SJCRH30 (cell line): ENCODE measurements at regions not wholly inside any gene's neighbourhood (a gene's known extent, or its start where the extent isn't known, plus 50 kb on each side); places are given as distances from the start of the nearest gene placed in this dataset.

Source experiments
- DNase-seq, 2 experiments: peaks; one replicate each; pipeline ENCODE4 v3.0.0-alpha.2; 2015 to 2020
- H3K27ac ChIP-seq: fragments of 250-450 bp; sonication (Bioruptor Pico); 2 replicates; pipeline ENCODE4 v1.5.1; 2020; ENCODE audit warnings: mild to moderate bottlenecking, moderate library complexity
- H3K27me3 ChIP-seq: fragments of 250-450 bp; sonication (Bioruptor Pico); 2 replicates; pipeline ENCODE4 v1.5.1; 2020; ENCODE audit warnings: mild to moderate bottlenecking, moderate library complexity
- H3K36me3 ChIP-seq: fragments of 250-450 bp; sonication (Bioruptor Pico); 2 replicates; pipeline ENCODE4 v1.5.1; 2020; ENCODE audit warnings: mild to moderate bottlenecking, moderate library complexity
- H3K4me1 ChIP-seq: fragments of 250-450 bp; sonication (Bioruptor Pico); 2 replicates; pipeline ENCODE4 v1.5.1; 2020; ENCODE audit warnings: mild to moderate bottlenecking, moderate library complexity
- H3K4me3 ChIP-seq: fragments of 250-450 bp; sonication (Bioruptor Pico); 2 replicates; pipeline ENCODE4 v1.5.1; 2020; ENCODE audit warnings: mild to moderate bottlenecking, moderate library complexity
- H3K9me3 ChIP-seq: fragments of 250-450 bp; sonication (Bioruptor Pico); replicated peaks from 2 replicates; pipeline ENCODE4 v1.5.1; 2020; ENCODE audit warnings: mild to moderate bottlenecking, moderate library complexity

DNA sequence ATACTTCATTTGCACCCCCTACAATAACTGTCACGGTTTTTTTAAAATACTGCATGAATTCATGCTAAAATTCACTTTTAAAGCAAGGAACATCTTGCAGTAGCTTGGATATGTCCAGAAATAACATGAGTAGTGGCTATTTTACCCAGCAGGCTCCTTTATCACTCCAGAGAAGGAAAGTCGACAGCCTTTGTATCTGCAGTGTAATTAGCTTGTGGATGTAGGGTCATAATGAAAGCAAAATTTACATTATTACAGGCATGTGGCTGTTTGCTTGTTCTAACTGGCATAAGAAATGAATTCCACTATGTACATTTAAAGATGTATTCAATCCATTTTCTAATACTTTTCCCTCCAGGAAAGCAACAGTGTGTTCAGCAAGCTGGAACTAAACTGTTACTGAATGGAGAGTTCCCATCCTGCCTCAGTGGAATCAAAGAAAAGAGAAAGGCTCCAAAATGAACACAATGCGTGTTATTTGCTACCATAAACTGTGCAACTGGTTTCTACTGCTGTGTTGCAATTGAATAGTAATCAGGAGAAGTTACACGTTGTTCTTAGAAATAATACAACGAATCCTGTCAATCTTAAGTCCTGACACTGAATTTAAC, 321.2 kb upstream of the VRK2 start:
- no peak overlapping the region for H3K27ac ChIP-seq
- H3K9me3 ChIP-seq, result no peaks in the 10 kb centered on the region
- H3K27me3 ChIP-seq, result no peaks in the 10 kb centered on the region; the same call in none of the 2 replicates
- no peaks in the 10 kb centered on the region for H3K4me1 ChIP-seq
- H3K36me3 ChIP-seq, result no peaks in the 10 kb centered on the region
- H3K4me3 ChIP-seq, result no peak overlapping the region
- DNase-seq, result no peak

DNA sequence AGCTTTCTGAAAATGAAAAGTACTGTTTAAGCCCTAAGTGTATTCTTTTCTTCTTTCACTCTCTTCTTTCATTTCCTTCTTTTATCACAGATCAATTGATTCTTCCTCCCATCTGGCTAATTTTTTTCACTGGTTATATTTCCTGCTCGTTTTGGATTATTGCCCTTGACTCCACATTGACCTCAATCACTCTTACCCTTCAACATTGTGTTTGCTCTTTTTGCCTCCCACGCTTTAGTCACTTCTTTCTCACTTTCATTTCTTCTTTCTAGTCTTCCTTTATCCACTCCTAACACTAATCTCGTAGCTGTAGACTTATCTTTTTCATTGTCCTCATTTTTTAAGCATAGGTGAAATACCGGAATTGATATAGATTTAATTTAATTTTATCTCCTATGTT, 320.3 kb upstream of the VRK2 start:
- Histone ChIP-seq H3K4me1 (no peaks in the 10 kb centered on the region), H3K36me3 (no peaks in the 10 kb centered on the region), H3K9me3 (no peaks in the 10 kb centered on the region), H3K27ac (no peak overlapping the region), H3K4me3 (no peak overlapping the region), H3K27me3 (no peaks in the 10 kb centered on the region; the same call in none of the 2 replicates)
- DNase-seq, result no peak

DNA sequence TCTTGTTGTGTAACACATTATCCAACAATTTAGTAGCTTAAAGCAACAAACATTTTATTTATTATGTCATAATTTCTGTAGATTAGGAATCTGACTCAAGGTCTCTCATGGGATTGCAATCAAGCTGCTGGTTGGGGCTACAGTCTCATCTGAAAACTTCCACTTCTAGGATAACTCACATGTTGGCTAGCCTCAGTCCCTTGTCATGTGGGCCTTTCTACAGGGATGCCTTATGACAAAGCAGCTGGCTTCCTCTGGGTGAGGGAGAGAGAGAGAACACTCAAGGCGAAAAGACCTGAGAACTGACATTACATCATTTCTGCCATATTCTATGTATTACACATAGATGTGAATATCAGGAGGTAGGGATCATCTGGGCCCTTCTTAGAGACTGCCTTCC, 317.9 kb upstream of the VRK2 start:
- Histone ChIP-seq H3K27me3 (no peaks in the 10 kb centered on the region; the same call in none of the 2 replicates), H3K4me1 (no peaks in the 10 kb centered on the region), H3K36me3 (no peaks in the 10 kb centered on the region), H3K9me3 (no peaks in the 10 kb centered on the region), H3K27ac (no peak overlapping the region), H3K4me3 (no peak overlapping the region)
- no peak for DNase-seq

DNA sequence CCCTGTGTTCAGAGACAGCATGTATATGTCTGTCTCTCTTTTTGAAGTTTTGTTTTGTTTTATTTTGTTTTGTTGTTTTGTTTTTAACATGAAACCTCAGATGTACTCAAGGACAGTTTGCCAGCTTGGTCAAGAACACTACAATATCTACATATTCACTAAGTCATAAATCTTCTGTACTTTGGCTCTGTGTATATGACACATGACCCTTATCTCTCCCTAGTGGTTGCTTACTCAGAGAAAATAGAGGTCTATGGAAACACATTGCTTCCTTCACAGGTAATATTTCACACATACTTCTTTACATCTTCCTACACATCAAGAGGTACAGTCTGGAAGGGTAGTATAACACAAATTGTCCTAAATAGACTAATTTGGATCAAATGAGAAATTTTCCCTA, 312.6 kb upstream of the VRK2 start:
- Histone ChIP-seq H3K27me3 (no peaks in the 10 kb centered on the region; the same call in 1 of the 2 replicates), H3K36me3 (no peaks in the 10 kb centered on the region), H3K27ac (no peak overlapping the region), H3K9me3 (no peaks in the 10 kb centered on the region), H3K4me3 (no peak overlapping the region), H3K4me1 (no peaks in the 10 kb centered on the region)
- no peak for DNase-seq

DNA sequence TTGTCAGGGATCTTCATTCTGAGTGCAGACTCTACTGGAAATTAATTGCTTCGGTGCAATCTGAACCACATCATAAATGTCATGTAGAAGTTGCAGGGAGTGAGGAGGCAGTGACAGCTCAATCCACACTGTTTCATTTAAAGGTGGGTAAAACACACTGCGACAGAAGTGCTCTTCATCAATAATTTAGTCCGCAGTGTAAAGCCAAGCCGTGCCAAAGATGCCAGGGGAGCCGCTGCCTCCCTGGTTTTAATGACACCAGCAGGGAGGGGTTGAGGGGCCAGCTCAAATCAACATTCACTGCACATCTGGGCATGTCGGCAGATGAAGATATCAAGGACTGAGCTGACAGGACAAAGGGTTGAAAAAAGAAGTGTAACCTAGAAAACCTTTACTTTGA, 305.7 kb upstream of the VRK2 start:
- Histone ChIP-seq H3K4me1 (no peaks in the 10 kb centered on the region), H3K9me3 (no peaks in the 10 kb centered on the region), H3K27me3 (no peaks in the 10 kb centered on the region), H3K27ac (no peak overlapping the region), H3K36me3 (no peaks in the 10 kb centered on the region), H3K4me3 (no peak overlapping the region)
- DNase-seq, result no peak

DNA sequence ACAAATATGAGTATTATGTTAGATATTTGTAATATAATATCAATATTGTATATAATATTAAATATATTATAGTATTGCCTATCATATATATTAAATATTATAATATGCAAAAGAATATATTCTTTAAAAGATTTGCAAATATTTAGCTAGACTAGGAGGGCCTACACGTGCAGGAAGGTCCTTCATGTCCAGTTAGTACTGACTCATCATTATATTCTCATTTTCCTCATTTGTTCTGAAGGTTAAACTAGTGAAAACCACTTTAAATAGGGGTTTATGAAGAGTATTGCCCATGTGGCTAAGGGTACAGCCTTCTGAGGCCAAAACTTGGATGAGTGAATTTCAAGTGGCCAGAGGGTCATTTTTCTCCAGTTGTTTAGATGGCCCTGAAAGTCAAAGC, 293.0 kb upstream of the VRK2 start:
- no peaks in the 10 kb centered on the region; the same call in 1 of the 2 replicates for H3K27me3 ChIP-seq
- DNase-seq, result no peak
- H3K27ac ChIP-seq, result no peak overlapping the region
- H3K9me3 ChIP-seq, result no peaks in the 10 kb centered on the region
- no peaks in the 10 kb centered on the region for H3K36me3 ChIP-seq
- no peak overlapping the region for H3K4me3 ChIP-seq
- peaks cover 13% of the 10 kb centered on the region for H3K4me1 ChIP-seq

DNA sequence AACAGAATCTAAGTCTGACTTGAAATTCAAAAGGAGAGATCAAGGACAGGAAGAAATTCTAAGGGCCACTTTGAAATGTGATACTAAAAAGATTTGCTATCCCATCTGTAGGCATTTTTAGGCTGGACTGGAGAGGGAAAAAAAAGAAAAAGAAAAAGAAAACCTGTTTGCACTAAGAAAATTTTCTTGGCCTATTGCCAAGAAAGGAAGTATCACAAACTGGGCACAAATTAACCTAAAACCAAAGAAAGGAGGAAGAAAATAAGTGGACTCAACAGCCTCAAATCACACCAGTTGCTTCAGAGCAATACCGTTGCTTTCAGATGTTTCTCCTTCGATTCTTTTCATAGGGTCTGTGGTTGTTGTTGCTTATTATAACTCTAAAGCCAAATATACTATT, 287.9 kb upstream of the VRK2 start:
- Histone ChIP-seq H3K27me3 (peaks cover 6% of the 10 kb centered on the region; the same call in 1 of the 2 replicates), H3K4me1 (peaks cover 7% of the 10 kb centered on the region), H3K9me3 (no peaks in the 10 kb centered on the region), H3K27ac (no peak overlapping the region), H3K36me3 (no peaks in the 10 kb centered on the region), H3K4me3 (no peak overlapping the region)
- DNase-seq, result no peak

DNA sequence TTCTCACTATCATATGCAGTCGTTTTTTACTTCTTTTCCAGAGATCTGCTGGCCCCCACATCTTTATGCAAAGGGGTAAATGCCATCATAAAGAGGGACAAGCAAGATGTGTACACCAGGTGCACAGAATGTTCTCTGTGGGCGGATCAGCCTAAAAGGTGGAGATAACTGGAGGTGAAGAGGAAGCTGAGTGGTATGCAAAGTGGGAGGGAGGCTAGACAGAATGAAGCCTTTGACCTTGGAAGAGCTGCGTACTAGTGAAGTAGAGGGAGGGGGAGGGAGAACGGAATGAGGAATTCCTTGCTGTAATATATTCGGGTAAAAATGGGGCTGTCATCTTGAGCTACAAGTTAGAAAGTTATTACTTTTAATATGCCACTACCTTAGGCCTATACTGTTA, 287.5 kb upstream of the VRK2 start:
- no peaks in the 10 kb centered on the region for H3K36me3 ChIP-seq
- peaks cover 6% of the 10 kb centered on the region; the same call in 1 of the 2 replicates for H3K27me3 ChIP-seq
- no peaks in the 10 kb centered on the region for H3K9me3 ChIP-seq
- H3K4me1 ChIP-seq, result peaks cover 7% of the 10 kb centered on the region
- no peak overlapping the region for H3K4me3 ChIP-seq
- no peak overlapping the region for H3K27ac ChIP-seq
- no peak for DNase-seq

DNA sequence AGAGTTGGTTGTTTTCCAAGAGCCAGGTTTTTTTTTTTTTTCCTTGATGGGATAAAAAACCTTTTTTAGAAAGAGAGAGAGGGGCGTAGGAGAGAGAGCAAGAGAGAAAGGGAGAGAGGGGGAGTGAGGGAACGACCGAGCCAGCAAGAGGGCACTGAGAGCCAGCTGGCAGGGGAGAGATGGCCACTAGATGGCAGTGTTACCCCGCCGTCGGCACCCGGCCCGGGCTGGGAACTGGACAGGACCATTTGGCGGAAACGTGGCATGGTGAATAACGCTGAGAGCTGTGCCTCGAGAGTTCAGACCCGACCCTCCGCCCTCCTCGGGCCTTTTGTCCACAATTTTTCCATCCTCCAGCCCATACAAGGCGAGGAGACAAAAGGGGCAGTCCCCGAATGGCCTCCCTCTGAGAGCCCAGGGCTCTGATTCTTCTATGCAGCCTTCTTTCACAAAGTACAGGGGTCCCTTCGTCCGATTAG, 286.7 kb upstream of the VRK2 start:
- Histone ChIP-seq H3K27ac (no peak overlapping the region), H3K4me3 (peak overlapping the region; percentile 28), H3K27me3 (peaks cover 6% of the 10 kb centered on the region; the same call in 1 of the 2 replicates)

DNA sequence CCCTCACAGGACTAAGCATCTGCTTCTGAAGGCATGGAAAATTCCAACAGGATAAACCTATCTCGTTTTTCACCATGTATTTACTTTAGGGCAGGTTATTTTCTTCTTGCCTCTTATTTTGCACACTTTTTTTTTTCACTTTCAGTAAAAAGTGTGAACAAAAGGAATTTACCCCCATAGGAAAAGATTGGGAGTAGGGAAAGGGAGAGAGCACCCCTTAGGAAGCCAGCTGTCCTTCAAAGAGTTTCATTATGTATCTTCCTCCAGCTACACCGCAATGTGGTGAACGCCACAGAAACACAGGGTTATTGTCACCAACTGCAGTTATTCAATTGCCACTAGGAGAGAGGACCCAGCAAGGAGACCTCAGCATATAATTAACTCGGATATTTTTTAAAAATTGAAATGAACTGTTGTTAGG, 286.2 kb upstream of the VRK2 start:
- DNase-seq, result peak in 1 of 2 experiments; percentile 35
- peaks cover 6% of the 10 kb centered on the region; the same call in 1 of the 2 replicates for H3K27me3 ChIP-seq
- no peak overlapping the region for H3K27ac ChIP-seq
- H3K9me3 ChIP-seq, result no peaks in the 10 kb centered on the region
- H3K4me3 ChIP-seq, result peak overlapping the region; percentile 28
- no peaks in the 10 kb centered on the region for H3K36me3 ChIP-seq
- H3K4me1 ChIP-seq, result peaks cover 7% of the 10 kb centered on the region

More for the DNA sequence above, 286.7 kb upstream of the VRK2 start:
- Histone ChIP-seq H3K4me1 (peaks cover 7% of the 10 kb centered on the region), H3K36me3 (no peaks in the 10 kb centered on the region), H3K9me3 (no peaks in the 10 kb centered on the region)
- DNase-seq, result peak; percentile 77 to 87

DNA sequence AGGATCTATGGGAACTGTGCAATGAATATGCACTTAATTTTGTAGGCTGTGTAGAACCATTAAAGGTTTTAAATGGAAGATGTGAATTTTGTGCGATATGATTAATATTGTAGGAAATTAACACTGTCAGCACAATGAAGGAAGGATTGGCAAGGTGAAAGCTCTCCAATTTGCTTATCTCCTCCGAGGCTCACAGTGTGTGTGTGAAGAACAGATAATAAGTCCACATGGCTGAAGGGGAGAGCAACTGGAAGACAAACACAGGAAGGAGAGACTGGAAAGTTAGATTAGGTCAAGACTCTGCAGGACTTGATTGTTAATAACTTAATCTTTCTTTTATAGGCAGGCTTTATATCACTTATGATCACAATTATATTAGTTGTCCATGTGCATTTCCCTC, 269.7 kb upstream of the VRK2 start:
- no peaks in the 10 kb centered on the region for H3K36me3 ChIP-seq
- no peaks in the 10 kb centered on the region for H3K27me3 ChIP-seq
- no peaks in the 10 kb centered on the region for H3K4me1 ChIP-seq
- H3K9me3 ChIP-seq, result no peaks in the 10 kb centered on the region
- H3K4me3 ChIP-seq, result no peak overlapping the region
- H3K27ac ChIP-seq, result no peak overlapping the region
- no peak for DNase-seq

DNA sequence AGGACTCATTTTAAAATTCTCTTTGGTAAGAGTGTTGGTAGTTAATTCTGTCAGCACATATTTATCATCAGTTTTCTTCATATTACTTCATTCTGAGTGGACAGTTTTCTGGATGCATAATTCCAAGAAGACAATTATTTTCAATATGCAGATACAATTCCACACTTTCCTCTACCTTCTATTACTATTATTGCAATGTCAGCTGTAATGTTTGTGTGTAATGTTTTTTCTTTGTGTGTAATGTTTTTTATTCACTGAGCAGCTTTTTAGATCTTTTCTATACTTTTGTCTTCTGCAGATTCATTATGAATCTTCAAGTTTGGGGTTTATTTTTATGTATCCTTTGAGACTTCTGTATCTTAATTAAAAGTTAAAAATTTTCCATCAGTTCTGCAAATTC, 264.0 kb upstream of the VRK2 start:
- H3K27ac ChIP-seq, result no peak overlapping the region
- H3K4me3 ChIP-seq, result no peak overlapping the region
- DNase-seq, result no peak

DNA sequence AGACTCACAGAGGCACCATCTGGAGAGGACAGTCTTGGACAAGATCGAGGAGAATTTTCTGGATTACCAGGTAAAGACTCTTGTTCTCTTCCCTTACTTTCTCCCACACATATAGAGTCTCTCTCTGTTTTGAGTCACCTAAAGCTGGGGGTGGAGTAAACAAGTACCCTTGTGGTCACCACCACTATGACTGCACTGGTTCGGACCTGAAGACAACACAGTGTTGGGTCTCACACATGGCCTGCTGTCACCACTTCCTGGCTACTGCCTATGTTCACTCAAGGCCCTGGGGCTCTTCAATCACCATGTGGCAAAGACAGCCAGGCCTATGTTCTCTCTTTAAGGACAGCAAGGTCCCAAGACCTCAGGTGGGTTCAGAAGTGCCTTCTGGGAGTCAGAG, 253.3 kb upstream of the VRK2 start:
- no peaks in the 10 kb centered on the region for H3K36me3 ChIP-seq
- no peaks in the 10 kb centered on the region for H3K4me1 ChIP-seq
- DNase-seq, result no peak
- H3K27me3 ChIP-seq, result no peaks in the 10 kb centered on the region
- no peaks in the 10 kb centered on the region for H3K9me3 ChIP-seq
- H3K4me3 ChIP-seq, result no peak overlapping the region
- H3K27ac ChIP-seq, result no peak overlapping the region

More for the DNA sequence above, 264.0 kb upstream of the VRK2 start:
- Histone ChIP-seq H3K36me3 (no peaks in the 10 kb centered on the region), H3K9me3 (no peaks in the 10 kb centered on the region), H3K27me3 (no peaks in the 10 kb centered on the region; the same call in none of the 2 replicates), H3K4me1 (no peaks in the 10 kb centered on the region; the same call in 1 of the 2 replicates)

DNA sequence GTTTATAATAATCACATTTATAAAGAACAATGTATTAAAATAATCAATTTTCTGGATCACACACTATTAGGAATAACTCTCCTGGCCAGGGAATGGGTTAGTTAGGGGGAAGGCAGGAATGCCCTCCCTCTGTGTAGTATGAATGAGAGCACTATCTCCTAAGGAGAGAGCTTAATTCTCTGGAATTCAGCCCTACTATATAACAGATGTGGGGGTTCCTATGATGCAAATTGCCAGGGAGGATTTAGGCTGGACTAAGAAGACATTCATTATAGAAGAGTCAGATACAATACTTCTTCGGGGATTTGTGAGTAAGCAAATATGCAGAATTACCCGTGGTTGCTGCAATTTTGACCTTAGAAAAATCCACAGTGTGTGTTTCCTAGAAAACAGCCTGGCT, 250.1 kb upstream of the VRK2 start:
- no peaks in the 10 kb centered on the region for H3K9me3 ChIP-seq
- no peaks in the 10 kb centered on the region for H3K4me1 ChIP-seq
- H3K27me3 ChIP-seq, result no peaks in the 10 kb centered on the region
- DNase-seq, result peak in 1 of 2 experiments; percentile 5
- no peaks in the 10 kb centered on the region for H3K36me3 ChIP-seq
- no peak overlapping the region for H3K27ac ChIP-seq
- H3K4me3 ChIP-seq, result no peak overlapping the region

DNA sequence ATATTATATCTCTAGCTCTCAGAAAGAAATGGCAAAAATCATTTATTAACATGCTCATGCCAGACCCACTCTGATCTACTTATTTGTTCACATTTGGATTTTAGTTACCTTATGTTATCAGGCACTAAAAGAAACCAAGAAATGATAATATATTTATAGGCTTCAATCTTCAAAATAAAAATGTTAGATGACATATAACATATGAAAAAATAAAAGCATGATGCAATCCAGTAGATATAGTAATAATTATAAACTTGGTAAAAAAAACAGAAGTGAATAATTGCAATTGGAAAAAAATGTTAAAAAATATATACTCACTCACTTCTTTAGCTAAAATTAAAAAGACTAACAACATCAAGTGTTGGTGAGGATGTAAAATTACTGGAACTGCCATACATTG, 248.3 kb upstream of the VRK2 start:
- no peak overlapping the region for H3K4me3 ChIP-seq
- H3K36me3 ChIP-seq, result no peaks in the 10 kb centered on the region
- H3K27ac ChIP-seq, result no peak overlapping the region
- H3K4me1 ChIP-seq, result no peaks in the 10 kb centered on the region
- DNase-seq, result no peak
- no peaks in the 10 kb centered on the region for H3K9me3 ChIP-seq
- no peaks in the 10 kb centered on the region for H3K27me3 ChIP-seq

DNA sequence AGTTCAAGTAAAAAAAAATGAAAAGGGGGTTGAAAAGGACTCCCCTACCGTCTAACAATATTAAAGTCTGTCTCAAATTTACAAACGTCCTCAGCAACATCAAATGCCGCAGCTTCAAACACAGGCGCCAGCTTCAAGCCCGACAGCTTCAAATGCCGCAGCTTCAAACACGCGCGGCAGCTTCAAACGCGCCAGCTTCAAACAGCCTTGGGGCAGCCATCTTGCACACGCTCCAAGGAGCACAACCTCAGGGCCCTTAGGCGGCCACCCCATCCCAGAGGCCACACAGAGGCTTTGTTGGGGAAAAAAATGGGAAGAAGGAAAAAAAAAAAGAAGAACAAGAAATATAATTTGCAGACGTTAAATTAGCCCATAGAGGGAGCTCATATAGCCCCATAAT, 244.4 kb upstream of the VRK2 start:
- no peaks in the 10 kb centered on the region for H3K36me3 ChIP-seq
- no peaks in the 10 kb centered on the region for H3K27me3 ChIP-seq
- H3K27ac ChIP-seq, result no peak overlapping the region
- H3K4me3 ChIP-seq, result no peak overlapping the region
- no peaks in the 10 kb centered on the region for H3K4me1 ChIP-seq
- DNase-seq, result no peak
- no peaks in the 10 kb centered on the region for H3K9me3 ChIP-seq
